Stimulated activated CD4-positive, alpha-beta T cell treated with anti-CD3 and anti-CD28 coated beads, Interleukin-4, amount 100 ng/mL, for 24 hours (primary cell): ENCODE measurements at regions not wholly inside any gene's neighbourhood (a gene's known extent, or its start where the extent isn't known, plus 50 kb on each side); places are given as distances from the start of the nearest gene placed in this dataset.

Experiments used
- DNase-seq: peaks from one replicate; pipeline ENCODE4 v3.0.0-alpha.2; 2020

DNA sequence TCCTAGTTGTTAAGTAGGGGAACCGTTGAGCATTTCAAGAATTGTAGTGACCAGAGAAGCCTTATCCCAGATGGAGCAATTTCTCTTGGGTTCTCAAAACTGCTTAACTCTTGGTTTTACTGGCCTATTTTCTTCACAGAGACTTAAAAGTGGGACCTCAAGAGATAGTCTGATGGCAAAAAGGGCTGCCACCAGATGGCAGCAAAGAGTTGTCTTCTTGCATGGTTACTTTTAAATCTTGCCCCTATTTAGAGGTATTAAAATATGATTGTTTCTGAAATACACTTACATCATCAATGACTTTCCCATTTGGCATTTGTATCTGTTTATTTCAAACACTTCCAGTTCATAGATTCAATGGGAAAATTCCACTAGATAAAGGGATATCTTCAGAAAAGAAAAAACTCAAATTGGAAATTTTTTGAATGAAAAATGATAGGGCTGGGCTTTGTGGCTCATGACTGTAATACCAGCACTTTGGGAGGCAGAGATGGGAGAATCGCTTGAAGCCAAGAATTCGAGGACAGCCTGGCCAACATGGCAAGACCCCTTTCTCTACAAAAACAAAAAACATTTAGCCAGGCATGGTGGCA lies 69.9 kb upstream of the CNTN1 start:
- peak; percentile 13 for DNase-seq

- no peak for DNase-seq
Observed at GRCh38 chr12:40632171-40632570, 60.1 kb upstream of the CNTN1 start.

GRCh38 chr12:40632933-40633332 lies 59.3 kb upstream of the CNTN1 start:
- DNase-seq = no peak

- no peak for DNase-seq
Observed at GRCh38 chr12:40634517-40635131, 57.6 kb upstream of the CNTN1 start.

GRCh38 chr12:40635141-40635731 lies 57.0 kb upstream of the CNTN1 start:
- no peak for DNase-seq
